K562 (cell line): ENCODE measurements at regions not wholly inside any gene's neighbourhood (a gene's known extent, or its start where the extent isn't known, plus 50 kb on each side); places are given as distances from the start of the nearest gene placed in this dataset.
"Not testable (repeated sequence)": the region's sequence is repeated elsewhere in the genome, so short reads cannot be mapped to it uniquely, and the experiment has no call there.

ENCODE experiments used
- ATAC-seq: fragments of 200-7000 bp; cut with Tn5 transposase; 3 replicates; pipeline ENCODE4 v1.9.1; 2020; ENCODE audit warnings: moderate library complexity
- BruUV-seq: library from RNA; stranded (reverse); fragments of 400-500 nt; replicated peaks from 2 replicates; lab custom pipeline; 2021; lab: Mats Ljungman, UMichigan
- CTCF ChIA-PET: fragments of 300-600 bp; formaldehyde crosslinking; extraction: SDS; loops from one replicate; lab custom pipeline; 2021; ENCODE audit warnings: low intra/inter-chr PET ratio; lab: Yijun Ruan, JAX
- POLR2A ChIA-PET: fragments of 300-600, 350-650 bp; sonication (Branson Sonifier 250); formaldehyde crosslinking; extraction: SDS; loops from one replicate; lab custom pipeline; 2021; ENCODE audit warnings: antibody characterized with exemption, inconsistent platforms; lab: Yijun Ruan, JAX
- DNase-seq, 4 experiments: peaks; one replicate each; pipeline versions ENCODE4 v3.0.0 to v3.0.0-alpha.2; 2011 to 2018; ENCODE audit warnings: low spot score in 3 of 4, mixed read lengths in 3 of 4; ENCODE audit errors: extremely low read depth in 1 of 4
- FAIRE-seq: peaks from 2 replicates; lab custom pipeline; 2011; peaks lifted over from hg19 to GRCh38; lab: Jason Lieb, UNC
- H2AFZ ChIP-seq: 2 replicates; pipeline ENCODE4 v1.6.0; 2011; ENCODE audit warnings: low read depth, low read length, control low read depth, inconsistent platforms
- H3K27ac ChIP-seq: fragments of 200-600 bp; 3 replicates; pipeline ENCODE4 v1.8.0; 2011; ENCODE audit warnings: low read depth, mild to moderate bottlenecking, control low read depth, inconsistent platforms, low read length, moderate library complexity, mixed read lengths; ENCODE audit errors: extremely low read depth
- H3K27me3 ChIP-seq, 2 experiments: fragments of 300-600 bp in 1 of 2; 2 replicates in 1 of 2; 3 replicates in 1 of 2; pipeline versions ENCODE4 v1.6.0 to v1.8.0; 2011; ENCODE audit warnings: inconsistent platforms in 2 of 2, low read length in 2 of 2, mild to moderate bottlenecking in 1 of 2, mixed read lengths in 1 of 2, moderate library complexity in 1 of 2; ENCODE audit not compliant: control insufficient read depth in 2 of 2, insufficient read depth in 2 of 2
- H3K36me3 ChIP-seq: fragments of 300-600 bp; 3 replicates; pipeline ENCODE4 v1.8.0; 2011; ENCODE audit warnings: mild to moderate bottlenecking, low read length, inconsistent platforms; ENCODE audit not compliant: control insufficient read depth, insufficient read depth
- H3K4me1 ChIP-seq, 2 experiments: fragments of 200-600 bp in 1 of 2; replicated peaks in 1 of 2; 2 replicates in 1 of 2; 3 replicates in 1 of 2; pipeline versions ENCODE4 v1.5.1 to v1.8.0; 2011; ENCODE audit warnings: inconsistent platforms in 2 of 2, low read length in 2 of 2, mild to moderate bottlenecking in 1 of 2, mixed read lengths in 1 of 2, moderate library complexity in 1 of 2; ENCODE audit not compliant: control insufficient read depth in 2 of 2, insufficient read depth in 2 of 2
- H3K4me2 ChIP-seq: 2 replicates; pipeline ENCODE4 v1.6.1; 2011; ENCODE audit warnings: low read length, control low read depth, inconsistent platforms, mixed read lengths; ENCODE audit not compliant: insufficient read depth
- H3K4me3 ChIP-seq: fragments of 200-600 bp; sonication (generic), shearing (Covaris generic); 2 replicates; pipeline ENCODE4 v1.5.1; 2016; ENCODE audit warnings: control low read depth, inconsistent platforms
- H3K79me2 ChIP-seq: fragments of 200-600 bp; 3 replicates; pipeline ENCODE4 v1.8.0; 2011; ENCODE audit warnings: low read length, inconsistent platforms; ENCODE audit not compliant: control insufficient read depth, insufficient read depth
- H3K9ac ChIP-seq, 2 experiments: 2 replicates each; pipeline versions ENCODE4 v1.6.0 to v1.6.1; 2011; ENCODE audit warnings: low read depth in 2 of 2, low read length in 2 of 2, control low read depth in 1 of 2, inconsistent platforms in 1 of 2, mild to moderate bottlenecking in 1 of 2, mixed read lengths in 1 of 2; ENCODE audit not compliant: insufficient read depth in 1 of 2
- H3K9me1 ChIP-seq: one replicate; pipeline ENCODE4 v1.6.0; 2011; ENCODE audit warnings: inconsistent platforms, mild to moderate bottlenecking, low read length, moderate library complexity; ENCODE audit not compliant: control insufficient read depth, insufficient read depth
- H3K9me3 ChIP-seq: replicated peaks from 2 replicates; pipeline ENCODE4 v1.5.1; 2011; ENCODE audit warnings: low read depth, low read length, inconsistent platforms; ENCODE audit not compliant: control insufficient read depth, insufficient read depth
- H4K20me1 ChIP-seq: replicated peaks from 2 replicates; pipeline ENCODE4 v1.6.1; 2011; ENCODE audit warnings: low read length, inconsistent platforms, mixed read lengths; ENCODE audit not compliant: control insufficient read depth, insufficient read depth
- WGBS: fragments of 100-300 bp; shearing (Covaris generic); methylation state at CpG from one replicate; pipeline ENCODE4 v1.1.6; 2016; ENCODE audit warnings: low coverage, mixed read lengths; ENCODE audit not compliant: insufficient coverage; ENCODE audit errors: missing lambda C conversion rate; 5-methylcytosine and 5-hydroxymethylcytosine counted together
- in situ Hi-C: fragments of 300-500 bp; cut with MboI; formaldehyde crosslinking; loops from 4 replicates; pipeline ENCODE4 v1.15.0; 2018; ENCODE audit warnings: inconsistent platforms, mixed read lengths
- intact Hi-C: fragments of 100-400 bp; cut with micrococcal nuclease; formaldehyde crosslinking; loops from 2 replicates; pipeline ENCODE4 v1.14.2; 2022

GRCh38 chr3:30327976-30328375, 278.4 kb upstream of the TGFBR2 start:
- CTCF ChIA-PET, result not testable (repeated sequence)

GRCh38 chr3:30328935-30329334, 277.5 kb upstream of the TGFBR2 start:
- H4K20me1 ChIP-seq, H3K9ac ChIP-seq, in situ Hi-C loops, DNase-seq, H3K4me1 ChIP-seq, H3K27me3 ChIP-seq, POLR2A ChIA-PET, H3K27ac ChIP-seq, H3K36me3 ChIP-seq, BruUV-seq, H3K79me2 ChIP-seq, intact Hi-C loops, CTCF ChIA-PET, H3K9me3 ChIP-seq, FAIRE-seq, H2AFZ ChIP-seq, H3K4me3 ChIP-seq, ATAC-seq, H3K4me2 ChIP-seq, H3K9me1 ChIP-seq: not testable (repeated sequence)
- 8% methylated on average over 2 of the region's 2 CpGs for WGBS

More at GRCh38 chr3:30327976-30328375, 278.4 kb upstream of the TGFBR2 start:
- H3K4me3 ChIP-seq, H3K4me2 ChIP-seq, H3K79me2 ChIP-seq, H3K4me1 ChIP-seq, BruUV-seq, in situ Hi-C loops, DNase-seq, H3K9ac ChIP-seq, intact Hi-C loops, H4K20me1 ChIP-seq, H3K27me3 ChIP-seq, H3K9me1 ChIP-seq, H2AFZ ChIP-seq, H3K36me3 ChIP-seq, POLR2A ChIA-PET, ATAC-seq, H3K27ac ChIP-seq, FAIRE-seq, H3K9me3 ChIP-seq: not testable (repeated sequence)
- 0% methylated on average over 1 of the region's 1 CpG for WGBS
